HG02623 (cell line): ENCODE measurements at regions not wholly inside any gene's neighbourhood (a gene's known extent, or its start where the extent isn't known, plus 50 kb on each side); places are given as distances from the start of the nearest gene placed in this dataset.
"Not testable (repeated sequence)": the region's sequence is repeated elsewhere in the genome, so short reads cannot be mapped to it uniquely, and the experiment has no call there.

Experiments
- ATAC-seq: cut with Tn5 transposase; IDR thresholded peaks from one replicate; pipeline ENCODE4 v1.9.1; 2021; ENCODE audit warnings: moderate library complexity; ENCODE audit not compliant: unreplicated experiment

DNA sequence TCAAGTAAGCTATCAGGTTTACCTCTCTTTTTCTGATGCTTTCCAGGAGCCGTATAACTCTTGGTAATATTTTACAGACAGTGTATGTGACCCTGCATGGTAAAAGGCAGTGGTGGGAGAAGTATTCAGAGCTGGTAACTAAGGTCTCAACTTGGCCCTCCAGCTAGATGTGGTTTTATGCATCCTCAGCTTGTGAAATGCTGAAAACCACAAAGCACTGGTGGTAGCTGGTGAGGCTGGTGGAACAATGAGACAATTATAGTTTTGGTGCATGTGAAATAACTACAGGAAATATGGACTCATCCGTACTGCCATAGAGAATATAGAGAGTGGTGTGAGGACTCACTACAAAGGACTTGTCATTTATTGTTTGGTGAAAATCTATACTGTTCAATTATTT, 383.0 kb upstream of the PCDH15 start:
- ATAC-seq, result no peak

DNA sequence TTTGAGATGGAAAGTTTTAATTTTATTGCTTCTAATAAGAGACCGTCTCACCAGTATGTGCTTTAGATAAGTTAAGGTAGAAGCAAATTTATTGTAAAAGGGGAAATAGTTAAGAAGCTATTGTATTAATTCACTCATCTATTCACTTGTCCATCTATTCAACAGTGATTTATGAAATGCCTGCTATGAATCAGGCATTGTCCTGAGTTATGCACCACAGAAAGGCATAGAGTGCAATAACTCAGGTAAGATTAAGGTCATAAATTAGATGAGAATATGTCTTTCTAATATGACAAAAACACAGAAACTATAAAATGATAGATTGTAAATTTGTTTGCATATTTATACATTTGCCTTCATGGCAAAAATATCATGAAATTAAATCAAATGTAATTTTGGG, 379.3 kb upstream of the PCDH15 start:
- no peak for ATAC-seq

DNA sequence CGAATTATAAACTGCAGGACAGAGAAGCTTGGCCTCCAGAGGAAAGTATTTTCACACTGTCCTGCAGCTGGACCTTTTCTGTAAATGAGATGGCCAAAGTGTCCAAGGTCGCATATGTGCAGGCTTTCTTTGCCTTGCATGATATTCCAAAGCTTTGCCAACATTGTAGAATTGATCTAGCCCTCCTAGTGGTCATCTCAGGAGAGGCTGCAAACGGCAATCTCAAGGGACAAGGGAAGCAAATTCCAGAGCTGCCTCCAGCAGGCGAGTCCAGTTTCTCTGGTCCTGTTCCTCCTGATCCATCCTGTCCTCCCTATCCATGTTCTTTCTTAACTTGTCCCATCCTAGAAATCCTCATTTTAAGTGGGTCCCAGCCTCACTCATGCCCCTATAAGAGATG, 373.4 kb upstream of the PCDH15 start:
- ATAC-seq, result no peak

DNA sequence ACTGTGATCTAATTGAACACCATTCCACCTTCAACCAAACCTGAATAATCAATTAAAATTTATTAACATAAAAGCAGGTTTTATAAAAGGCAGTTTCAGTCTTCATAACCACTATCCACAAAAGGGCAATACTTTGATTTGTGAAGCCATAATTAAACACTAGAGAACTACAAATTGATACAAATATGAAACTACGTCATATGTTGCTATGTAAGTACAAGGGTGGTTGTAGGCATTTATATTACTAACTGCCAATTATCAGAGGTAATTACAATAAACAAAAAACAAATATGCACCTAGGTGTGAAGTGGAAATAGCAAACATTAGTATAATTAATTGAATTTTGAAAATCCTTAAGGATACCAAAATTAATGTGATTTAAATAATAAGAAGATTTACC, 368.5 kb upstream of the PCDH15 start:
- ATAC-seq, result no peak

DNA sequence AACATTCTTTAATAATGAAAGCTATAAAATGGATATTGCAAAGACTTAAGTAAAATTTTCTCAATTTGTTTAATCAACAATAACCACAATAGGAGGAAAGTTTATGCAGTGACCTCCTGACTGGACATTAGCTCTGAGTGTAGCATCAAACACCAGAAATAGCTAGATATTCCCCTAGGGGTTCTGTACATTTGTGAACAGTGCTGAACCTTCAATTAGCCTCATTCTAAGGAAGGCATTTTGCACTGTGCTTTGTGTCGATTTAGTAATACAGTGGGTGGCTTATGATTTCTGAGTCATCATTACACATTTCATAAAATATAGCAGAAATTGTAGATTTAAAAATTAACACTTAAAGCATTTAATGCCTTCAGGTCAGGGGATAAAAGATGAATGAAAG, 367.3 kb upstream of the PCDH15 start:
- no peak for ATAC-seq

DNA sequence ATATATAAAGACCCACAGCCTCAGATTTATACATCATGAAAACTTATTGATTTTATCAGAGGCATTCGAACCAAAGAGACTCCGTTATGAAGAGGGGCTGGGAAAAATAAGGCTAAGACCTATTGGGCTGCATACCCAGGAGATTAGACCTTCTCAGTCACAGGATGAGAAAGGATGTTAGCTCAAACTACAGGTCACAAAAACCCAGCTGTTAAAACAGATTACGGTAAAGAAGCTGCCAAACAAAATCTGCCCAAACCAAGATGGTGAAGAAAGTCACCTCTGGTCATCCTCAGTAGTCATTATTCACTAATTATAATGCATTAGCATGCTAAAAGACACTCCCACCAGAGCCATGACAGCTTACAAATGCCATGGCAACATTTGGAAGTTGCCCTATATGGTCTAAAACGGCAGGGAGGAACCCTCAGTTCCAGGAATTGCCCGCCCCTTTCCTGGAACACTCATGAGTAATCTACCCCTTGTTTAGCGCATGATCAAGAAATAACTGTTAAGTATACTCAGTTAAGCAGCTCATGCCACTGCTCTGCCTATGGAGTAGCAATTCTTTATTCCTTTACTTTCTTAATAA, 362.5 kb upstream of the PCDH15 start:
- ATAC-seq, result no peak

DNA sequence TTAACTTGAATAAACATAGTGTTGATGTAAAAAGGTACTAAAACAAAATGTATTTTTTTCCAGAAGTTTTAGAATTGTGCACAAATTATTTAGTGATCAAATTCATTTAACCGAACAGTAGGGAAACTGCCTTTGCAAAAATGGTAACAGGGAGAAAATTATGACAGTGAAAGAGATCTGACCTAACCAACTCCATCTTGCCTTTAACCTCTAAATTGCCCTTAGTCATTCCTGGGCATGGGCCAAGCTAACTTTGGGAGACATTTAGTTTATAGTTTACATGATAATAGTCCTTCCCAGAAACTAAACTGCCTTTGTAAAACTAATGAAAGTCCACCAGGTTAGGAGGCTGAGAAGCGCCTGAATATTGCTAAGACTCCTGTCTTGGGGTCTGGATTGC, 361.3 kb upstream of the PCDH15 start:
- ATAC-seq, result not testable (repeated sequence)

DNA sequence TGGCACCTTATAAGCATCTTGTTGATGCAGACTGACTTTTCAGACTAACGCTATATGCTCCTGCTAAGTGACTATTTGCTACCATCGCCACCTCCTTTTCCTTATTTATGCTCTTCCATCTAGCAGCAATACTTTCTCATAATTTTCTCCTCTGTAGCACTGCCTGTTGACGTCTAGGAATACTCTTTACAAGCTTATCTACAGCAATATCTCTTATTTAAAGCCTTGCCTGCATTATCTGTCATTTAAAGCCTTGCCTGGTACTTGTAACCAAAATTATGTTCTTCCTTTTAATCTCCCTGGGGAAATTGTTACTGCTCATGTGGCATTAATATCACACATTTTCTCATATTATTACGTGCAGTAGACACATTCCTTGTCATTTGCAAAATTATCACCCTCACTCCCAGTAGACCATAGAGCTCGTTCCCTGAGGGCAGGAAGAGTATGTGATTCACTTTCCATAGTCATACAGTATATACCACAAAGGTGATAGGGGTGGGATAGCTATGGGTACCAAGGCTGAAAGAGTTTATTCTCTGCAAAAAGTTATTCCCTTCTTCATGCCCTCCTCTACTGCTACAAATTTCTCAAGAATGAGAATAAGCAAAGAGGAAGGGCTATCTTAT, 359.7 kb upstream of the PCDH15 start:
- ATAC-seq, result no peak

DNA sequence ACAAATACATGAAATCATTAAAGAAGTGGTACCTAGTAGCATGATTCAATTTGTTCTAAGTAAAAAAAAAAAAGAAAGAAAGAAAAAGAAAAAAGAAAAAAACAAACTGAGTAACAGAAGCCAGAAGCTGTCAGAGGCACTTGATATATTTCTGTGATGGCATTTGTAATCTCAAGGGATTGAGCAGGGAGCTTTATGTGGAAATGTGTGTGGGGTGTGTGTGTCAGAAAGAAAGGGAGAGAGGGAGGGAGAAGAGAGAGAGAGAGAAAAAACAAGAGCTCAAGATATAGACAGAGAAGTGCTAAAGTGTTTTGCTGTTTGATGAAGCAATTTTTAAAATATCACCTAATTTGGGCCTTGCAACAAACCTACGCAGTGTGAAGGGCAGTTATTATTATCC, 357.6 kb upstream of the PCDH15 start:
- no peak for ATAC-seq

DNA sequence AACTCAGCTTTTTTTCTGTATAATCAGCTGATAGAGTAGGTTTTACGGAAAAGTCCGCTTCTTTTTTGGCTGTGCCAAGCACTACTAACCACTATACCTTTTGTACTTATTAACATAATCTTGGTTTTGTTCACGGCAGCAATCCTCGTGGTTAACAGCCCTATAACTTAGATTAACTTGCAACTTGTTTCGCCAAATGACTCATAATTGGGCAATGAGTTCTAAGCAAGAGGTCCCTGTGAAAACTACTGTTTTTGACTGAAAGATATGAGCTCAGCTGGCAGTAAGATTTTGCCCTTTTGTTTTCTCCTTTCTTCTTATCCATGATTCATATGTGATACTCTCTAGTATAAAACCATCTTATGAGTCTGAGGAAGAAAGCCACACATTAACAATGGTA, 345.0 kb upstream of the PCDH15 start:
- no peak for ATAC-seq

DNA sequence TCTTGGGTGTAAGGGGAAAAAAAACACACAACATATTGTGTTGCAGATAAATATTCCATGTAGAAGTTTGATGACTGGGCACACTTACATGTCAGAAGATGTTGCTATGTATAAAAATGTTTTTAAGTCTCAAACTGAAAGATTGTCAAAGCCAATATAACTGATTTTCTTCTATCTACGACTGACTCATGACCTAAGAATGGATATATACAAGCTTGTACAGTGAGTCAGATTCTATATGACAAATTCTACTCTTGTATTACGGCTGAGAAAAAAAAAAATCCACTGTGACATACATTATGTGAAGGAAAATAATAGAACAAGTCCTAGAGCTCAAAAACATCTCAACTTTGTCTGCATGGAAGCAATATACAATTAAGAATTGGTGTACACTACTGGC, 343.0 kb upstream of the PCDH15 start:
- no peak for ATAC-seq

DNA sequence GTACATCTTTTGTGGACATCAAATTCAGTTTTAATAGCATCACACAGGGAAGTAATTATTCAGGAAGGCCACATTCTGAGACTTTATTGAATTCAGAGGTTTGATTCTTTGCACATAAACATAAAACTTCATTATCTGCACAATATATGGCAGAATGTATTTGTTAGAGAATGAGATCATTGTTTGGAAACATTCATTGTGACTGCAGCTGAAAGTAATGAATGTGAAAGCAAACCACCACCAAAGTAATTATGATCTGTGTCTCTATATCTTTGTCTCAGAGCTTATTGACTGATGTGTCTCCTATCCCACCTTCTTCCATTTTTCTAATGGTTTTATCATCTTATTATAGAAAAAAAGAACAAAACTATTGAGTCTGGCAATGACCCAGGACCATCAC, 340.9 kb upstream of the PCDH15 start:
- ATAC-seq, result no peak

DNA sequence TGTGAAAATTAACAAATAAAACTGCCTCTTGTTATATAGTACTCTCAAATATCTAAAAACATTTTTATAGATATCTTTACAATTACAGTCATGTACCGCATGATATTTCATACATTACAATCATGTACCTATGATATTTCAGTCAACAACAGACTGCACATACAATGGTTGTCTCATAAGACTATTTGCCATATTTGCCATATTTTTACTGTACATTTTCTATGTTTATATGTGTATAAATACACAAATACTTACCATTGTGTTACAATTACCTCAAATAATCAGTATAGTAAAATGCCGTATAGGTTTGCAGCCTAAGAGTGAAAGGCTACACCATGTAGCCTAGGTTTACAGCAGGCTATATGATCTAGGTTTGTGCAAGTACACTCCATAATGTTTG, 336.0 kb upstream of the PCDH15 start:
- ATAC-seq, result no peak

DNA sequence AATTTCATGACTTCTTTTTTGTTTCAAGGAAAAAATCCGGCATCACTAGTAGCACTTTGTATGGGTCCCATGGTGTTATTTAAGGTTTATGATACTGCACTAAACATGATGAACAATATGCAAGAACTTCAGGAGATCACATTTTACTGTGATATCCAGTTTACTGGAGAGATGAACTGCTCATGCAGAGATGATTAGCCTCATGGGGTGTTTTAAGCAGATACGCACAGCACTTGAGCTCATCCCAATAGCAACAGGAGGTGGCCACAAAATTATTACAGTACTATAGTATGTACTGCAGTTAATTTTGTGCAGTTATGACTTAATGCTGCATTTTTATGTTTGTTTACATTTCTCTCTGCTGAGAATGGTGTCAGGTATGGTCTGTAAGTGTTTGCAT, 303.7 kb upstream of the PCDH15 start:
- ATAC-seq, result no peak

DNA sequence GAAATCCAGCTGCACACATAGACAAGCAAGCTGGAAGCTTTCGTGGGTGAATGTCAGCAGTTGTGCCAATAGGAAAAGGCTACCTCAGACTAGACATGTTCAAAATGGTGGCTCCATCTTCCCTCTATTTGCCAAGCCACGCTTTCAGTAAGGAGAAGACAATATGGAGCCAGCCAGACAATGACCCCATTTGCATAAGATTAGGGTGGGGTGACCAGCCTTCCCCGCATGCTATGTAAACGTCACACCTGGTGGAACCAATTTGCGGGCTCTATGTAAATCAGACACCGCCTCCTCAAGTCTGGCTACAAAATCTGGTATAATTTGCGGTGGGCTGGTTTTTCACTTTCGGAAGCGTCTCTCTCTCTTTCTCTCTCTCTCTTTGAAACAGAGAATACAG, 297.4 kb upstream of the PCDH15 start:
- ATAC-seq, result no peak

DNA sequence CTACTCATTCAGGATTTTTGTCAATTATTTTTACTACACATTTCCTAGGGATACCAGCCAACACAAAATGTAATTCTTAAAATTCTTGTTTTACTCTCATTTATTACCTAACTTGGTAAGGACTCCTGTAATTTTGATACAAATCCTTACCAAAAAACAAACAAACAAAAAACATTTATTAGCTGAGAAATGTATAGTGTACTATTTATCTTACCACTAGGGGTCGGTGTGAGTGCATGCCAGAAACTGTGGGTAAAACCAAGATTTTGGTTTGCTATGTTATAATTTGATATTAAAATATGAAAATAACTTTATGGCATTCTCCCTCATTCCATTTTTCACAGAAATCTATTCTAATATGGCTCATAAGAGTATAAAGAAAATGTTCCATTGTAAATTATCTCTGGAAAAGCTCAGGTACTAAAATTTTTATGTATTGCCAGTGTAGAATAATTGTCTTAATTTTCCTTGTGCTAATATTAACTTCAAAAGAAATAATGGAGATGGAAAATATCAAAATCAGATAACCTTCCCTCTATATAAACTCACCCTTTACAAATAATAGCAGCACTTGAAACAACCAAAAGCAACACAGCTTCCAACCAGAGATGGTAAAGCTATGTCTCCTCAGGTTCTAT, 290.8 kb upstream of the PCDH15 start:
- ATAC-seq, result no peak

DNA sequence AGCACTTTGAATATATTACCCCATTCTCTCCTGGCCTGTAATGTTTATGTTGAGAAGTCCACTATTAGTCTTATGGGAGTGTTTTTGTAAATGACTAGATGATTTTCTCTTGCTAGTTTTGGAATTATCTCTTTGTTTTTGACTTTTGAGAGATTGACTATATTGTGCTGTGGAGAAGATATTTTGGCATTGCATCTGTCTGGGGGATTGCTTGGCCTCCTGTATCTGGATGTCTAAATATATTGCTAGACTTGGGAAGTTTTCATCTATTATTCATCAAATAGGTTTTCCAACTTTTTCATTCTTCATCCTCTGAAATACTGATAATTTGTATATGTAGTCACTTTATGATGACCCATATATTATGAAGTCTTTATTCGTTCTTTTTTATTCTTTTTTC, 277.1 kb upstream of the PCDH15 start:
- no peak for ATAC-seq

DNA sequence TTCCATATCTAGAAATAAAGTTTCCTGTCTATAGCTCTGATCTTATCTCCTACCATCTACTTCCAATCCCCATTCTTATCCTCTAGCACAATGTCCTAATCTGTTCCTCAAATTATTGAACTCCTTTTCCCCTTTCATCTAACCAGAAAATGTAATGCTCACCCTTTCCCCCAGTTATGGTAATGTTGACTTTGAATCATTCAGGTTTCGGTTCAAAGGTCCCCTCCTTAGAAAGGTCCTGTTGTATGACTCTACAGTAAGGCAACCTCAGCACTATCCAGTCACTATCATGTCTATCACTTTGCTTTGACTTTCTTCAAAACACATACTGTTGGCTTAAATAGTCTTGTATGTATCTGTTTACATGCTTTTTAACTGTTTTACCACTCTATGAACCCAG, 264.2 kb upstream of the PCDH15 start:
- no peak for ATAC-seq

DNA sequence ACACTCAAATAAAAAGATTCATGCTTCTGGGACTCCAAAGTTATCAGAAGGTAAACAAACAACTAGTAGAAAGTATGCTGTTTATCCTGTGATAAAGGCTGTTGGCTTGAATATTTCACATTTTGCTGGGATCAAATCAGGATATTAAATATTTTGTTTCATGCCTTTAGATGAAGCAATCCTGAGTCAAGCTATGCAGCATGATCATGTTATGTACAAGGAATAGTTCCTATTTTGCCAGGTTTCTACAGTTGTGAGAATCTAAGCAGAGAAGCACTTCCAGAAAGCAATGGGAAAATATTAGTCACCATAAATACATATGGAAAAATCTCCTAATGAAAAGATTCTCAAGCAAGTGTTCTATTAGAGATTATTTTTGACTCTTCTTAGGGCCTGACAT, 262.8 kb upstream of the PCDH15 start:
- ATAC-seq, result no peak

DNA sequence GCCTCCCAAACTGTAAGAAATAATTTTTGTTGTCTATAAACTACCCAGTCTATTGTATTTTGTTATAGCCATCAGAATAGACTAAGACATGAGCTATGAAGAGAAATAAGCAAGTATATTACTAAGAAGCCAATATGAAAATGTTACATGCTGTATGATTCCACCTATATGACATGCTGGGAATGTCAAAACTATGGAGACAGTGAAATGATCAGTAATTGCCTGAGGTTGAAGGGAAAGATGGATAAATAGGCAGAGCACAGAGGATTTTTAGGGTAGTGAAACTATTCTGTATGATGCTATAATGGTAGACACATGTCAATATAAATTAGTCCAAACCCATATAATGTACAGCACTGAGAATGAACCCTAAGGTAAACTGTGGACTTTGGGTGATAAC, 261.3 kb upstream of the PCDH15 start:
- ATAC-seq, result no peak

DNA sequence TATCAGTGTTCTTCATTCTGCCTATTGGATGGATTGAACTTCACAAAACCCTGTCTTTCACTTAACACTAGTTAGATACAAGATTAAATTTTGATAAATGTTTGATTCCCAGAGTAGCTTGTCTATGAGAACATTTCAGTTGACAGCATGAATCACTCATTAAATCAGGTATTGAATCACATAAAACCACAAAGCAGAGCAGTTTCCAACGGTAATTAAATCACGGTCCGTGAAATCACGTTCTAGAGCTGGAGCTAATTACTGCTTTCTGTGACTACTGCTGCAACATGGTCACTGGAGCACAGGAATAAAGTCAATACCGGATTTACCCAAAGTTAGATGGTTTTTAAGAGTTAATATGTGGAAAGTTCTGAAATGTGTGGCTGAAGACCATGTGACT, 257.8 kb upstream of the PCDH15 start:
- no peak for ATAC-seq

DNA sequence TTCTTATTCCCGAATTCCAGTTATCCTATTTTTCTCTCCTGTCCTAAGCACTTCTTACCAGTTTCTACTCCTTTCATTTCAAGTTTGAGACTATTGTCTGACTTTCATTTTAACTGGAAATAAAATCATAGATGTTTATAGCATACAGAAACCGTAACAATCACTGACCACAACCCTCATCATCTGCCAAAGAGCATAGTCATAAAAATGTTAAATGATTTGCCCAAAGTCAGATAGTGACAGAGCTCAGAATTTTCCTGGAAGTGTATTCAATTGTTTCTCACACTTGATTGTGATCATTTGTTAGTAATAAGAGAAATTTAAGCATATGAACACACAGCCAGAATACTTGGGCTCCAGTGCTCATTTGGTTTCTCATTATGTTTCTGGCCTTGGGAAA, 250.5 kb upstream of the PCDH15 start:
- no peak for ATAC-seq
